Inflammatory macrophage (primary cell): ENCODE measurements at regions not wholly inside any gene's neighbourhood (a gene's known extent, or its start where the extent isn't known, plus 50 kb on each side); places are given as distances from the start of the nearest gene placed in this dataset.
"Not testable (repeated sequence)": the region's sequence is repeated elsewhere in the genome, so short reads cannot be mapped to it uniquely, and the experiment has no call there.

ENCODE experiments used
- DNase-seq, 2 donors: peaks; one replicate each; pipeline ENCODE4 v3.0.0-alpha.2; 2020 to 2022

DNA sequence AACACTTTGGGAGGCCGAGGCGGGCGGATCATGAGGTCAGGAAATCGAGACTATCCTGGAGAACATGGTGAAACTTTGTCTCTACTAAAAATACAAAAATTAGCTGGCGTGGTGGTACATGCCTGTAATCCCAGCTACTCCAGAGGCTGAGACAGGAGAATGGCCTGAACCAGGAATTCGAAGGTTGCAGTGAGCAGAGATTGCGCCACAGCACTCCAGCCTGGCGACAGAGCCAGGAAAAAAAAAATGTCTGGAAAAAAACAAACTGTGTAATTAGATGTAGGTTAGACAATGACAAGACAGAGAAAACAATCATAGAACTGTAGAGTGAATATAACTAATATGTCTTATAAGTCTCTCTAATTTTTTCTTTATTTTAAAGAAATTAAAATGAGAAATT lies 1002.5 kb upstream of the LCORL start:
- DNase-seq = no peak

DNA sequence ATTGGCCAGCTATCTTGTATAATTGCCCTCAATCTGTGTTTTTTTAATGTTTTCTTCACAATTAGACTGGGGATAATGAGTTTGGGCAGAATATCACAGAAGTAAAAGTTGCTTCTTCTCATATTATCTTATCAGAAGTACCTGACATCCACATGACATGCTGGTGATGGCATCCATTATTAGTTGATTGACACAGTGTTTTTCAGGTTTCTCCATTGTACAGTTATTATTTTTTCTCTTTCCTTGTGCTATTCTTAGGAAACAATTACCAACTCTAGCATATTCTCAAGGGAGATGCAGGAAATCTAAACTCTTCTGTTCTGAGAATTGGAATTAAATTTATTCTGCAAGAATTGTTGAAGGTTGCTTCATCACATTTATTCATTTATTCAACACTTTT lies 1000.1 kb upstream of the LCORL start:
- DNase-seq = no peak

DNA sequence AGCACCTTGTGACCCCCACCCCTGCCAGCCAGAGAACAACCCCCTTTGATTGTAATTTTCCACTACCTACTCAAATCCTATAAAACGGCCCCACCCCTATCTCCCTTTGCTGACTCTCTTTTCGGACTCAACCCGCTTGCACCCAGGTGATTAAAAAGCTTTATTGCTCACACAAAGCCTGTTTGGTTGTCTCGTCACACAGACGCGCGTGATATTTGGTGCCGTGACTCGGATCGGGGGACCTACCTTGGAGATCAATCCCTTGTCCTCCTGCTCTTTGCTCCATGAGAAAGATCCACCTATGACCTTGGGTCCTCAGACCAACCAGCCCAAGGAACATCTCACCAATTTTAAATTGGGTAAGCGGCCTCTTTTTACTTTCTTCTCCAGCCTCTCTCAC lies 995.0 kb upstream of the LCORL start:
- not testable (repeated sequence) for DNase-seq

DNA sequence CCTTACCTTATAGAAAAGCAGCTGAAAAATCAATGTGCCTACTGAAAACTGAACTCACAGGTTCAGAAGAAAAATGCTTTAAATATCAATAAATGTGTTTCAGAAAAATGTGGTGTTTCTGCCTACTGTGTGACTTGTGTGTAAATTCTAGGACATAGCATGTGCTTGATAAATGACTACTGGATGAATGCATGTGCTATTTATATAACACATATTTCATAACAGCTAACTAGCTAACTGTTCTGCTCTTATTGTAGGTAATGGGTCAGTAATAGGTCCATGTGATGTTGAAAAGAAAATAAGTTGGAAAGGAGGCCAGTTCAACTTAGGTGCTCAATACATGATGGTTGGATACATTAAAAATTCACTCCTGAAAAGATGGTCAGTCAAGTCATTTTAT lies 993.0 kb upstream of the LCORL start:
- no peak for DNase-seq

DNA sequence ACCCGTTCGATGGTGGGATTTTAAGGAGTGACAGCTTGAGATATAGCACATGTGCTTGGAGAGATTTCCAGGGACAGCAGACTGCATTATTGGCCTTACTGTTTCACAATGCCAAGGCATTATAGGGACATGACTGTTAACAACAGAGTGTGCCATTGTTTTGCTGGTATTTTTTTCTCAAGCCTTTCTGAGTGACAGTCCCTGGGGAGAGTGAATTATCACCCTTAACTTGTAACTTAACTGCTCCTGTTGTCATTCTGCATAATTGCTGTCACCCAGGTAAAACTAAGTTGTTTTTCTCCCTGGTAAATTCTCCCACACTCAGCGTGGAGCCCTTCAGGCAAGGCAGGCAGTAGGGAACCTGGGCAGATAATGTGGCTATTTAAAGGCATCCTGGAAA lies 989.2 kb upstream of the LCORL start:
- no peak for DNase-seq

DNA sequence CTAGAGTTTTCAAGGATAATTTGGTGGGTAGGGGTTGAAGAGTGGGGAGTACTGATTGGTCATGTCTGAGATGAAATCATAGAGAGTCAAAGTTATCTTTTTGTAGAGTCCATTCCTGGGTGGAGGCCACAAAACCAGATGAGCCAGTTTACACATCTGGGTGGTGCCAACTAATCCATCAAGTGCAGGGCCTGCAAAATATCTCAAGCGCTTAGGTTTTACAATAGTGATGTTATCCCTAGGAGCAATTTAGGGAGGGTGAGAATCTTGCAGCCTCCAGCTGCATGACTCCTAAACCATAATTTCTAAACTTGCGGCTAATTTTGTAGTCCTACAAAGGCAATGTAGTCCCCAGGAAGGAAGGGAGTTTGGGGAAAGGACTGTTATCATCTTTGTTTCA lies 988.3 kb upstream of the LCORL start:
- DNase-seq = no peak

DNA sequence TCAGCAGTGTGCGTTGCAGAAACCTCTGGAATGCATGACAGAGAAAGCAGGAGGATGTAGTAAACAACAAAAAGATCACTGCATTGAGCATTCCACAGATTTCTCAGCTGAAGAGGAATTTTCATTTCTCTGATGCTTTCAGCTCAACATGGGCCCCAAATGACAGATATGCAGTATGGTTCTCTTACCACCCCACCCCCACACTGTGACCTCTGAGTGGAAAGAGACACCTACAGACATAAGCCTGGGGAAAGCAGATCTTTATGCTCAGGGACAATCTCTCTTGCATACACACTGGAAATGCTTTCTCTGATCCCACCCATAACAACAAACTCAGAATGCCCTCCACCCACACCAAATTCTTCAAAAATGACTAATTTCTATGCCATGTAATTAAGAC lies 983.7 kb upstream of the LCORL start:
- DNase-seq = no peak

DNA sequence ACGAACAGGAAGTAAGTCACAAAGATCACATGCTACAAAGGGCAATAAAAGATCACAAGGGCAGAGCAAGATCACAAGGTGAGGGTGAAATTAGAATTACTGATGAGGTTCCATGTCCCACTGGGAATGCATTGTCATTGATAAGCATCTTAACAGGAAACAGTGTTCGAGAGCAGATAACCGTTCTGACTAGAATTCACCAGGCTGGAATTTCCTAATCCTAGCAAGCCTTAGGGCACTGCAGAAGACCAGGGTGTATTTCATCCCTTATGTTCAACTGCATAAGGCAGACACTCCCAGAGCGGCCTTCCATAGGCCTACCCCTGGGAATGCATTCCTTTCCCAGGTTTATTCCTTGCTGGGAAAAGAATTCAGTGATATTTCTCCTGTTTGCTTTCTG lies 980.6 kb upstream of the LCORL start:
- DNase-seq = no peak

DNA sequence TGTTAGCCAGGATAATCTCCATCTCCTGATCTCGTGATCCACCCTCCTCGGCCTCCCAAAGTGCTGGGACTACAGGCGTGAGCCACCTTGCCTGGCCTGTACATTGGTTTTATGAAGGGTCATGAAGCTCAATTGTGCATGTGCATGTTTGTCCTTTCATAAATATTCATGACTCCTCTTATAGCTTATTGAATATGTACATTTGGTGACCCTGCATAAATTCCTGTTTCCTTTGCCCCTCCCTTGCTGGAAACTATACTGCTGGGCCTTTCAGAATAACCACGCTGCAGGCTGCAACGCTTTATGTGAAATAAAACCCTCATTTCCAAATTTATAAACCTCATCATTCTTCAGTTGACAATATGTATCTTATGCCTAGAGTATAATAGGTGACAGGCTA lies 978.0 kb upstream of the LCORL start:
- DNase-seq = no peak

DNA sequence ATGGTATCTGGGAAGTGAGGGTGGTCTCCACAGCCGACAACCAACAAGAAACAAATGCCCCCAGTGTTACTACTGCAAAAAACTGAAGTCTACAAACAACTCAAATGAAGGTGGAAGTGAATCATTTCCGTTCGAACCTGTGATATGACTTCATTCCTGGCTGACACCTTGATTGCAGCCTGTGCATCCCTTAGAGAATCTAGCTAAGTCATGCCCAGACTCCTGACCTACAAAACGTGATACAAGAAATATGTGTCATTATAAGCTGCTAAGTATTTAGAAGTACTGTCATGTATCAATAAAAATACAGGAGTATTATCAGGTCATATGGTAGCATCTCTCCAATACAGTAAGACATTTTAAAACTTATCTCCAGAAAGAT lies 959.7 kb upstream of the LCORL start:
- DNase-seq = no peak

DNA sequence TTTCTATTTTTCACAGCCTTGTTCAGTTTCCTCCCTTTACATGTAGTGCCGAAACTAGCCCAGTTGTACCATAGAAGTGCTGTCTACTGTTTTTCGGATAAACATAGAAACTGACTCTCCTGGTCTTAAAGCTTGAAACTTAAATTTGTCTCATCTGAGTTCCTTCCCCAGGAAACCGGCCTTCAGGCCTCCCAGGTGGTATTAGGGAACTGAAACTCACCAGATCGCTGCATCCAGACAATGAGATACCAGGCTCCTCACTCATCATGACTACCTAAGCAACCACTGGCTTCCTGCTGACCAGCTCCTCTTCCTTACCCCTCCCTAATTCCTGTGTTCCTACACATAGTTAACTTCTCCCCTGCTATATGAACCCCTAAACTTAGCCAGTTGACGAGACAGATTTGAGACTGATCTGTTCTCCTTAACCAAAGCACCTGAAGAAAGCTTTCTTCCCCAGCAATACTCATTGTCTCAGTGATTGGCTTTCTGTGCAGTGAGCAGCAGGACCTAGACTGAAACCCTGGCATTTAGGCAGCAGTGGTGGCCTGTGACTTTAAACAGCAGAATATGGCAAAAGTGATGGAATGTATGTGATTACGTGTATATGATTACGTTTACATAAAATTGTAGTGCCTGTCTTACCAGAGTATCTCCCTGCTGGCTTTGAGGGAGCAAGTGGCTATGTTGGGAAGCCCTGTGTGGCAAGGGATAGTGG lies 959.1 kb upstream of the LCORL start:
- DNase-seq = no peak

DNA sequence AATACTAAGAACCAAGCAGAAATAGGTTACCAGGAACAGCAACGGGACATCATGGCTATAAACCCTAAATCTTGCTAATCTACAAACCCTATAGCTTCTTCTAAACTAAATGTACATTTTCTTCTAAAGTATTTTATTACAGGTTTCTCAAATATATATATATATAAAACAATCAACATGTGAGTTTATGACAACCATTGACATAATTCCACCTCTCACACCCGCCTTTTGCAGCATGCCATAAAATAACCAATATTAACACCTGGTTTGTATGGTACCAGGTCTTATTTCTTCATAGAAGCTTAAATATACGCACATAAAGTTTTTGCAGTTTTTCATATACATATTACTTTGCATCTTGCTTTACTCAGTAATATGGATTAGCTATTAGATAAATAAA lies 955.3 kb upstream of the LCORL start:
- no peak for DNase-seq

DNA sequence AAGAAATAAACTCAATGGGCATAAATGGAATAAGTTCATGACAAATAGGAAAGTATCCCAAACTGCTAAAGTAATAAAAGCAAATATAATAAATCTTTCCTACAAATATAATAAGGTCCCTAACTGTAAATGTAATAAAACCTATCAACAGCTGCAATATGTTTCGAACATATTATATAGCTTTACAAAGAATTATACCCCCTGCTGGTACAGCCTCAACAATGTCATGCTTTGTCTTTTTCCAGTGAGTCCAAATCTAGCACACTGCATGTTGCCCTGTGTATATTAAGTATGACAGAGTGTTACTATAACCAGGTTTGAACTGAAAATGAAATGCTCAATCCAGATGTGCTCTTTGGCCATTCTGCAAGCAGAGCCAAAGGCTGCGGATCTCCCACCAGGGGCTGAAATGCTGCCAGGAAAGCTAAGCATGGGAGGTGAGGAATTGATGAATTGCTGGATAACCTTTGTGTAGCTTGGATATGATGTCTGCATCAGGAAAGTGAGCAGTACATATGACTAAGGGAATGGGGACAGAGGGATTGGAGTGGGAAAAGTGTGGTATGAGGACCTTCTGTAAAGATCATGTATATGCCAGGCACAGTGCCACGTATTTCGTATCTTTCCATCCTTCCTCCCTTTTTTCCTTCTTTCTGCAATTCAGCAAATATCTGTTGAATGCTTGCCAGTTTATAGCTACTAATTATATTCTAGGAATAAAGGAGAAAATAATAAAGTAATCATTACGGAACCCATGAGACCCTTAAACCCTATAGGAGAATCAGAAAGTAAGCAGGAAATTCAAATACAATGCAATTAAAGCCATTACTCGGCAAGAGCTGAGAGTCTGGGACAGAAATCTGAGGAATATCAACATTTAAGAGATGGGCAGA lies 954.6 kb upstream of the LCORL start:
- DNase-seq = no peak

DNA sequence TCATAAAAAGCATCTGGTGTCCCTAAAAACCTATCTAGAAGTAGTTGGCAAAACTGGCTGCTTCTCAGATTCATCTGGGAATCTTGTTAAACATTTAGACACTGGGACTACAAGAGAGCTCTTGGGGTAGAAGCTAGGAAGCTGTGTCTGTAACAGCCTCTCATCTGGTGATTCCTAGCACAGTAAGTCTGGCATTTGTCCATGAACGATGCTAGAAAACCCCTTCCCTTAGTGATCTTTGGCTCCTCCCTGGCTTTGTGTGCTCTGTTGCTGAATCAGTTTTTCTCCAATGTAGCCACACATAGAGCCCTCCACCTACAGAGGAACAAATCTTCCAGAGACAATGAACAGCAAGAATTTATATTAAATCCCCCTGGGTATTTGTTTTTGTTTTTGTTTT lies 951.7 kb upstream of the LCORL start:
- no peak for DNase-seq

DNA sequence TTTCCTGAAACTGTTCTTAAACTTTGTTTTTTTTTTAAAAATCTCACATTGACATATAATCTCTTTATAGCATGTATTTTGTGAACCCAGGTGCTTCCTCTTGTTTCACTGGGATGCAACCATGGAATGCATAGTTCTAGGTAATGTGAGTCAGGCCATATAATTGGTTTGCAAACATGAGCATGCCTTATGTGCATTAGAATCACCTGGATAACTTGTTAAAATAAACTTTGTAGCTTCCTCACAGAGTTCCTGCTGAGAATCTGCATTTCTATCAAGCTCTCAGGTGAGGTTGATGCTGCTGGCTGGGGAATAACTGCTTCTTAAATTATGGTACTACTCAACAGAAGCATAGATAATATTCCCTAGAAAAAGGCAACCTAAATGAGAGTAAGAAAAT lies 940.3 kb upstream of the LCORL start:
- DNase-seq = no peak

DNA sequence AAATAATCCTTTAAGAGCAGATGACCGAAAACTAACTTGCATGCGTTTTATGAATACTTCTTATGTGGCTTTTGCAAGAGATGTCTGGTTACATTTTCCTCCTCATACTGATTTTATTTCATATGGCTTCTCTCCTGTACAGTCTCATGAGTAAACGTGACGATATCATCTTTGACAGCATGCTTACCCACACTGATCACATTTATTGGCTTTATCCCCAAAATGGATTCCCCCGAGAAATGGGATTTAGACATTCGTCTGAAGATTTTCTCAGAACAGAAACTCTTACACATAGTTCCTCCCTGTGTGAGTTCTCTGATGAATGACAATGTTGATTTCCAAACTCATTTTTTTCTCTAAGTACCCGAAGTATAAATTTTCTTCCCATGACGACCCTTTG lies 939.7 kb upstream of the LCORL start:
- DNase-seq = no peak

DNA sequence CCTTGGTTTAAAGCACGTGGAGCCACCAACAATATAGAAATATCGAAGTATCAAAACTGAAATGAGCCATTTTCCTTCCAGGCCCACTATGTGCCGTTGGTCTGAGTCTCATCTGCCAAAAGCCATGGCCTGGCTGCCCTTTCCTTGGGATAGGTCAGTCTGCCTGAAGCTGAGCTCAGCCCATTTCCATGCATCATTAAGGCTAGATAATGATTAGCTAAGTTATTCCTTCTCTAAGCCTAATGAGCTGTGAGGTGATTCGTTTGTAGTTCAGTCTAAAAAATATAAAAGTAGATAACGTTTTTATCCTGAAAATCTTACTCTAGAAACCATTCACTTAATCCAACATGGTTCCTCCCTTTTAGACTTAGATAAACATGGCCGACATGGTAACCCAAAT lies 936.2 kb upstream of the LCORL start:
- no peak for DNase-seq

DNA sequence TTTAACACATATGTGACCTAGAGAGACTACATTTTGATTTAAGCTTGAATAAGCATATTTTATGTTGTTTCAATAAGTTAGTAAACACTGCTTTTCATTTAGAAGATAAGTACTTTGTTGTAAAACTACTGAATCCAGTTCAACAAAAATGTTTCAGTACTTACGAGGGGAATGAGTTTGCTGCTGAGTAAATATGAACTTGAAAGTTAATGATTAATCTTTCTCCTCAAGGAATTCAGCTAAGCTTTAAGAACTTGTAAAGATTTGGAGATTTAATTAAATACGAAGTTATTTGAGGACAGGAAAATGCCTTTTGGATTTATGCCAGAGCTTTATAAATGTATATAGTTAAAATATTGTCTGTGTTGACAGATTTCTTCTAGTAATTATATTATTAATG lies 933.0 kb upstream of the LCORL start:
- DNase-seq = no peak

DNA sequence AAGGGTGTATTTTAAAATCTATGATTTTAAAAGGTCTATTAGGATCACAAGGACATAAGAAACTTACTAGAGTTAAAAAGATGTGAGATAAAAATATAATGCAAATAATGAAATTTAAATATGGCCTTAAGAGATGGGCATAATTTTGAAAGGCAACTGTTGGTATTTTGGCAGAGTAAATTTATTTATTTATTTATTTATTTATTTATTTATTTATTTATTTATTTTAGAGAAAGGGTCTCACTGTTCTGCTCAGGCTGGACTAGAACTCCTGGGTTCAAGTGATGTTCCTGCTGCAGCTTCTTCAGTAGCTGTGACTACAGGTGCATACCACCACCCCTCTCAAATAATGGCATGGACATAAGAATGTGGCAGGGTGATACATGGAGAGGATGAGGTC lies 932.1 kb upstream of the LCORL start:
- DNase-seq = no peak

DNA sequence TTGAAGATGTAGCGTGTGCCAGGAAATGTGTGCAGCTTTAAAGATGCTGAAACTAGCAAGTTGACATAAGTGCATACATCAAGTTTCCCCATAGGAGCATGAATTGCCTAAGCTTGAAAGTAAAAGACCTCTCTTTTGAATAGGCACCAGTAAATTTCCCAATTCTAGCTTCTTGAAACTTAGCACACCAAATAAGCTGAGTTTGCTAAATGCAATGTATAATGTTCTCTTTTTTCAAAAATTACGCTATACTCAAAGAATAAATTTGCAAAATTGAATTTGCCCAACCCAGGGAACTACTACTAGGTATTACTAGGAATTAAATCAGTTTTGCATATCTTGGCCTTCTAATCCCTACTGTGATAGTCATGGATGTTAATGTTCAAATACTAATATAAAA lies 923.9 kb upstream of the LCORL start:
- no peak for DNase-seq

DNA sequence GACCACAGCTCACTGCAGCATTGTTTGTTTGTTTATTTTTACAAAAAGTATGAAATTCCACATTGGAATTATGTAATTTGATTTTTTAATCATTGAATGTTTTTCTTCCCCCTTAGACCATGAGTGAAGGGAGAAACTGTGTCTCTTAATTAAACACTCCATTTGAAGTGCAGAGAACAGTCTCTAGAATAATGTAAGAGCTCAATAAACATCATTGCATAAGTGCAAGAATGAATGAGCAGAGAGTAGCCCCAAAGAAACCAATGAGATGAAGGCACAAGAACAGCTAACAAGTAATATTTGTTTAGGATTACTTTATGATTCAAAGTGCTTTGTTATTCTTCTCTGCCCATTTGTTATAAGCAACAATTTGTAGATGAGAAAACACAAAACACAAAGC lies 921.3 kb upstream of the LCORL start:
- no peak for DNase-seq

DNA sequence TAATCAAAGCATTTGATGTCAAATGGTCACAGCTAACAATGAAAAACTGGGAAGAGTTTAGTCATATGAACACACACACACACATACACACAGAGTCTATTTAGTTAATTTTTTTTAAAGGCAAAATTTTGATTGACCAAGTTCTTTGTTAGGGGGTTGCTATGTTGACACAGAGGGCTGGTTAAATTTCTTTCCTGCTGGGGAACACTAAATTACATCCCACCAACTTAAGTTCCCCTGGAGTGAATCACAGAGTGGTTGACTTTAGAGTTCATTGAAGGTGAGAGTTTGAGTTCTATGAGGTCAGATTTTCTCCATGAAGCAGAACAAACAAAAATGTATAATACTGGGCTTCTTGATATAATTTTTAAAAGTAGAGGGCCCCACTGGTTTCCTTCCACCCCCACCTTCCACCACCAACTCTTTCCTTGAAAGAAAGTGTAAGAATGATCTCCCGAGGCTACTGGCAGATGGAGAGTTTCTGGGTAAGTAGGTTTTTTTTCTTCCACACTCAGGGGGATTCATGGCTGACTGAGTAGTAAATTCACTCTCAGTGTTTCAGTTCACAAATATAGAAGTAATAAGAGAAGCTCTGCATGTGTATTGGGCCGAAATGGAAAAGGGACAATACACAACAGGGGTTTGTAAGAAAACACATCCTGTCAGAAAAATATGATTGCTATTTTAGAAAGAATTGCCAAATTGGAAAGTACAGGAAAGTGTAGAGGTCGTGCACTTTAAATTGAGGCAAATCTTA lies 917.0 kb upstream of the LCORL start:
- no peak for DNase-seq

DNA sequence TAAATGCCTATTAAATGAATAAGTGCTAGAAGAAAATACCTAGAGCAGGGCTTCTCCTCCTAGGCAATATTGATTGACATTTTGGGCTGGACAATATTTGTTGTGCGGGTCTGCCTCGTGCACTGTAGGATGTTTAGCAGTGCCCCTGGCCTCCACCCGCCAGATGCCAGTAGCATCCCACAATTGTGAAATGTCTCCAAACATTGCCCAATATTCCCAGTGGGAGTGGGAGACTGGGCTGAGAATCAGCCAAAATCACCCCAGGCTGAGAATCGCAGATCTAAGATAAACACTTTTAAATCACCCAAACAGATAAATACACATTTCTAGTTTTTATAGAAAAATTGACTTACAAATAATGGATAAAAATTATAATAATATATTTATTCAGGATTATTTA lies 916.2 kb upstream of the LCORL start:
- DNase-seq = no peak

DNA sequence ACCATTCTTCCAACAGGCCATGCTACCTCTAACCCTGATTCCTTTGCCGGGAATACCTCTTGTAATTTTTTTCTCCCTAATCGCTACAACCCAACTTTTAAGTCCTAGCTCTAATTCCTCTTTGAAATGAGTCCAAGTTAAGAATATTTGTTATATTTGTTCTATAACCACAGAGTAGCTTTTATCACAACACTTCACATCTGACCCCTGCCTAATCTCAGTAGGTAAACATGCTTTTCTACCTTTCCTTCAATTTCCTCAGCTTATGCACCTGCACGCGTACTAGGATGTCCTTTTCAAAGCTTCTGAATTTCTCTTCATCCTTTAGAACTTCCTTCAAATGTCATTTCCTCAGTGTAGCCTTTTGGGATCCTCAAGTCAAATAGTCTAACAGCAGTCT lies 915.5 kb upstream of the LCORL start:
- DNase-seq = no peak
